ENCODE measurements at regions not wholly inside any gene's neighbourhood (a gene's known extent, or its start where the extent isn't known, plus 50 kb on each side); places are given as distances from the start of the nearest gene placed in this dataset.
"Not testable (repeated sequence)": the region's sequence is repeated elsewhere in the genome, so short reads cannot be mapped to it uniquely, and the experiment has no call there.

GRCh38 chr4:119977076-119977940 is 89.3 kb downstream of the MAD2L1 start:
- H3K27me3 Mint-ChIP-seq (ENCODE audit: unreplicated experiment), result no peaks in the 10 kb centered on the region
- no peak for TF ChIP-seq CTCF (IDR thresholded peaks at IDR 0.05)
- DNase-seq (ENCODE audit: extremely low spot score, unreplicated experiment), result no peak
- no peaks in the 10 kb centered on the region for H3K36me3 Mint-ChIP-seq (ENCODE audit: unreplicated experiment)
- no peaks in the 10 kb centered on the region for H3K9me3 Mint-ChIP-seq (ENCODE audit: unreplicated experiment)
- H3K4me1 Mint-ChIP-seq (ENCODE audit: unreplicated experiment), result no peaks in the 10 kb centered on the region
- H3K4me3 Mint-ChIP-seq (ENCODE audit: unreplicated experiment), result no peak overlapping the region
- no peak overlapping the region for H3K27ac Mint-ChIP-seq (ENCODE audit: unreplicated experiment)

- Mint-ChIP-seq H3K27ac (ENCODE audit: unreplicated experiment) (no peak overlapping the region), H3K9me3 (ENCODE audit: unreplicated experiment) (no peaks in the 10 kb centered on the region), H3K36me3 (ENCODE audit: unreplicated experiment) (no peaks in the 10 kb centered on the region), H3K27me3 (ENCODE audit: unreplicated experiment) (no peaks in the 10 kb centered on the region), H3K4me3 (ENCODE audit: unreplicated experiment) (no peak overlapping the region), H3K4me1 (ENCODE audit: unreplicated experiment) (no peaks in the 10 kb centered on the region)
- TF ChIP-seq CTCF (IDR thresholded peaks at IDR 0.05), result no peak
- no peak for DNase-seq (ENCODE audit: extremely low spot score, unreplicated experiment)
Measured at GRCh38 chr4:119971431-119972084, 95.1 kb downstream of the MAD2L1 start.

GRCh38 chr4:119962631-119963030 is 104.0 kb downstream of the MAD2L1 start:
- Mint-ChIP-seq H3K9me3 (ENCODE audit: unreplicated experiment) (no peaks in the 10 kb centered on the region), H3K36me3 (ENCODE audit: unreplicated experiment) (no peaks in the 10 kb centered on the region), H3K4me1 (ENCODE audit: unreplicated experiment) (no peaks in the 10 kb centered on the region), H3K4me3 (ENCODE audit: unreplicated experiment) (no peak overlapping the region), H3K27ac (ENCODE audit: unreplicated experiment) (no peak overlapping the region), H3K27me3 (ENCODE audit: unreplicated experiment) (peaks cover 3% of the 10 kb centered on the region)
- no peak for TF ChIP-seq CTCF (IDR thresholded peaks at IDR 0.05)
- no peak for DNase-seq (ENCODE audit: extremely low spot score, unreplicated experiment)

GRCh38 chr4:119958983-119959382 is 107.7 kb downstream of the MAD2L1 start:
- H3K4me1 Mint-ChIP-seq (ENCODE audit: unreplicated experiment), result peaks cover 9% of the 10 kb centered on the region
- H3K9me3 Mint-ChIP-seq (ENCODE audit: unreplicated experiment), result no peaks in the 10 kb centered on the region
- no peak overlapping the region for H3K27ac Mint-ChIP-seq (ENCODE audit: unreplicated experiment)
- no peaks in the 10 kb centered on the region for H3K36me3 Mint-ChIP-seq (ENCODE audit: unreplicated experiment)
- TF ChIP-seq CTCF (IDR thresholded peaks at IDR 0.05), result no peak
- no peak for DNase-seq (ENCODE audit: extremely low spot score, unreplicated experiment)
- H3K27me3 Mint-ChIP-seq (ENCODE audit: unreplicated experiment), result no peaks in the 10 kb centered on the region
- H3K4me3 Mint-ChIP-seq (ENCODE audit: unreplicated experiment), result no peak overlapping the region

GRCh38 chr4:119955256-119955655 is 111.4 kb downstream of the MAD2L1 start:
- no peaks in the 10 kb centered on the region for H3K27me3 Mint-ChIP-seq (ENCODE audit: unreplicated experiment)
- no peak for DNase-seq (ENCODE audit: extremely low spot score, unreplicated experiment)
- H3K4me1 Mint-ChIP-seq (ENCODE audit: unreplicated experiment), result peaks cover 9% of the 10 kb centered on the region
- H3K4me3 Mint-ChIP-seq (ENCODE audit: unreplicated experiment), result no peak overlapping the region
- no peaks in the 10 kb centered on the region for H3K36me3 Mint-ChIP-seq (ENCODE audit: unreplicated experiment)
- H3K9me3 Mint-ChIP-seq (ENCODE audit: unreplicated experiment), result no peaks in the 10 kb centered on the region
- H3K27ac Mint-ChIP-seq (ENCODE audit: unreplicated experiment), result no peak overlapping the region
- TF ChIP-seq CTCF (IDR thresholded peaks at IDR 0.05), result no peak

GRCh38 chr4:119954487-119954886 is 112.2 kb downstream of the MAD2L1 start:
- H3K27me3 Mint-ChIP-seq (ENCODE audit: unreplicated experiment); H3K4me3 Mint-ChIP-seq (ENCODE audit: unreplicated experiment); H3K4me1 Mint-ChIP-seq (ENCODE audit: unreplicated experiment); DNase-seq (ENCODE audit: extremely low spot score, unreplicated experiment); H3K9me3 Mint-ChIP-seq (ENCODE audit: unreplicated experiment); H3K36me3 Mint-ChIP-seq (ENCODE audit: unreplicated experiment); H3K27ac Mint-ChIP-seq (ENCODE audit: unreplicated experiment): not testable (repeated sequence)
